ENCODE measurements at regions not wholly inside any gene's neighbourhood (a gene's known extent, or its start where the extent isn't known, plus 50 kb on each side); places are given as distances from the start of the nearest gene placed in this dataset.

GRCh38 chr15:21261396-21261964 lies 178.8 kb downstream of the POTEB3 start:
- Histone ChIP-seq H2AFZ (ENCODE audit: low read depth) (no peak overlapping the region), H3K27me3 (ENCODE audit: insufficient read depth) (peaks cover 39% of the 10 kb centered on the region), H3K9ac (no peak overlapping the region), H3K9me3 (no peaks in the 10 kb centered on the region), H3K4me1 (ENCODE audit: control insufficient read depth in 1 of 2, insufficient read depth in 2 of 2, low read depth in 1 of 2, low read length in 1 of 2) (no peaks in the 10 kb centered on the region), H3K79me2 (ENCODE audit: insufficient read depth) (no peaks in the 10 kb centered on the region), H3K27ac (ENCODE audit: low read depth in 2 of 2, low read length in 1 of 2) (no peak overlapping the region), H3F3A (replicated peaks; ENCODE audit: insufficient read depth) (no peaks in the 10 kb centered on the region), H3K36me3 (replicated peaks in 1 of 2; ENCODE audit: control insufficient read depth in 1 of 2, insufficient read depth in 2 of 2, low read length in 1 of 2) (no peaks in the 10 kb centered on the region), H4K20me1 (ENCODE audit: insufficient read depth) (no peaks in the 10 kb centered on the region), H3K4me2 (no peak overlapping the region), H3K4me3 (ENCODE audit: low read depth in 2 of 2, low read length in 1 of 2) (no peak overlapping the region), H3K9me2 (no peaks in the 10 kb centered on the region)
- CTCF ChIA-PET, result no interaction called here
- TF ChIP-seq USF2 (IDR thresholded peaks at IDR 0.05; ENCODE audit: borderline replicate concordance, low read depth, low read length), result no peak
- TF ChIP-seq RFX5 (IDR thresholded peaks at IDR 0.05; ENCODE audit: low read length), result no peak
- no peak for TF ChIP-seq RCOR1 (IDR thresholded peaks at IDR 0.05; ENCODE audit: low read length)
- TF ChIP-seq IRF3 (IDR thresholded peaks at IDR 0.05; ENCODE audit: low read depth, low read length), result no peak
- no peak for TF ChIP-seq ELF1 (IDR thresholded peaks at IDR 0.05)
- no peak for TF ChIP-seq PBX3 (IDR thresholded peaks at IDR 0.05)
- no peak for TF ChIP-seq MAX (IDR thresholded peaks at IDR 0.05; ENCODE audit: low read depth)
- TF ChIP-seq ZBTB33 (IDR thresholded peaks at IDR 0.05; ENCODE audit: borderline replicate concordance, low read depth), result no peak
- 26% methylated on average over 17 of the region's 18 CpGs for WGBS (ENCODE audit: low lambda C conversion rate)
- DNase-seq, result no peak
- POLR2A ChIA-PET, result no interaction called here

GRCh38 chr15:21260966-21261395 lies 179.3 kb downstream of the POTEB3 start:
- H3K36me3 ChIP-seq (replicated peaks in 1 of 2; ENCODE audit: control insufficient read depth in 1 of 2, insufficient read depth in 2 of 2, low read length in 1 of 2), result no peaks in the 10 kb centered on the region
- no peak for DNase-seq

More at GRCh38 chr15:21260966-21261395, 179.3 kb downstream of the POTEB3 start:
- H3K27ac ChIP-seq (ENCODE audit: low read depth in 2 of 2, low read length in 1 of 2), result no peak overlapping the region
- ChIA-PET CTCF (no interaction called here), POLR2A (no interaction called here)
- TF ChIP-seq TAF1 (IDR thresholded peaks at IDR 0.05; ENCODE audit: borderline replicate concordance, low read depth, low read length) (no peak), MXI1 (IDR thresholded peaks at IDR 0.05; ENCODE audit: low read depth, low read length) (no peak), RAD21 (IDR thresholded peaks at IDR 0.05; ENCODE audit: low read length) (no peak), RXRA (IDR thresholded peaks at IDR 0.05; ENCODE audit: borderline replicate concordance, low read depth) (no peak), TCF12 (IDR thresholded peaks at IDR 0.05) (no peak), GATA2 (CRISPR knock-in tag; IDR thresholded peaks at IDR 0.05) (no peak), SMC3 (IDR thresholded peaks at IDR 0.05; ENCODE audit: low read depth, low read length) (no peak), NFIC (IDR thresholded peaks at IDR 0.05; ENCODE audit: borderline replicate concordance) (no peak), REST (IDR thresholded peaks at IDR 0.05; ENCODE audit: low read depth, low read length) (no peak), FOXJ3 (CRISPR knock-in tag; IDR thresholded peaks at IDR 0.05) (no peak)
- H3K4me3 ChIP-seq (ENCODE audit: low read depth in 2 of 2, low read length in 1 of 2), result no peak overlapping the region
- no peak overlapping the region for H3K9ac ChIP-seq
- no peaks in the 10 kb centered on the region for H3K79me2 ChIP-seq (ENCODE audit: insufficient read depth)
- no peaks in the 10 kb centered on the region for H4K20me1 ChIP-seq (ENCODE audit: insufficient read depth)
- 6% methylated on average over 15 of the region's 15 CpGs for WGBS (ENCODE audit: low lambda C conversion rate)
- peaks cover 39% of the 10 kb centered on the region for H3K27me3 ChIP-seq (ENCODE audit: insufficient read depth)
- H3K9me3 ChIP-seq, result no peaks in the 10 kb centered on the region
- no peaks in the 10 kb centered on the region for H3F3A ChIP-seq (replicated peaks; ENCODE audit: insufficient read depth)
- no peaks in the 10 kb centered on the region for H3K9me2 ChIP-seq
- H3K4me2 ChIP-seq, result no peak overlapping the region
- H2AFZ ChIP-seq (ENCODE audit: low read depth), result no peak overlapping the region
- H3K4me1 ChIP-seq (ENCODE audit: control insufficient read depth in 1 of 2, insufficient read depth in 2 of 2, low read depth in 1 of 2, low read length in 1 of 2), result no peaks in the 10 kb centered on the region
